Stimulated activated CD4-positive, alpha-beta T cell treated with anti-CD3 and anti-CD28 coated beads, Interleukin-2, amount 100 ng/mL, for 24 hours (primary cell): ENCODE measurements at regions not wholly inside any gene's neighbourhood (a gene's known extent, or its start where the extent isn't known, plus 50 kb on each side); places are given as distances from the start of the nearest gene placed in this dataset.

Source experiments
- DNase-seq, 2 donors: peaks; one replicate each; pipeline ENCODE4 v3.0.0-alpha.2; 2020

DNA sequence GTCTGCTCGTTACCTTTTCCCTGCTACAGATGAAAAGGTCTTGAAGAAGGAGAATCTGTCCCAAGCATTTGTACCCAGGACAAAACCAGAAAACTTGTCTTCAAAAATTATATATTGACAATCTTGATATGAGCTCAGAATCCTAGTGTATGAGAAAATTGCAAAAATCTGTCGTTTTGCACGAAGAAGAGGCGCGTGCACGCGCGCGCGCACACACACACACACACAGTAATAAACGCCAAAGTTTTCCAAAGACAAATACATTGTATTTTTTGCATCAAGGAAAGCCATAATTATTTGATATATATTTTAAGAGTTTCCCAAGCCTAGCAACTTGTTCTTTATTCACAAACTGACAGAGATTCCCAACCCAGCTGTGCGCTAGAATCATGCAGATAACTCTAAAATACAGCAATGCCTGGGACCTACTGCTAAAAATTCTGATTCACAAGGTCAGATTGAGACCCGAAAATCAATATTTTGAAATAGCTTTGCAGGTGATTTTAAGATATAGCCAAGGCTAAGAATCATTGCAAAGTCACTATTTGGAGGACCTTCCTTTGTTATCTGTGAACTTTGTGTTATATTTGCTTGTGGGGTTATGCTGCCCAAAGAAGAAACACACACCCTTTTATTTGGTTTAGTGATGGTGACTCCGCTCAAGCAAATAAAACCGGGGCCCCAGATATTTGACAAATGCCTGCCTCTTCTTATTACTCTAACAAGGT is 1287.7 kb upstream of the CDH6 start:
- DNase-seq, result no peak

DNA sequence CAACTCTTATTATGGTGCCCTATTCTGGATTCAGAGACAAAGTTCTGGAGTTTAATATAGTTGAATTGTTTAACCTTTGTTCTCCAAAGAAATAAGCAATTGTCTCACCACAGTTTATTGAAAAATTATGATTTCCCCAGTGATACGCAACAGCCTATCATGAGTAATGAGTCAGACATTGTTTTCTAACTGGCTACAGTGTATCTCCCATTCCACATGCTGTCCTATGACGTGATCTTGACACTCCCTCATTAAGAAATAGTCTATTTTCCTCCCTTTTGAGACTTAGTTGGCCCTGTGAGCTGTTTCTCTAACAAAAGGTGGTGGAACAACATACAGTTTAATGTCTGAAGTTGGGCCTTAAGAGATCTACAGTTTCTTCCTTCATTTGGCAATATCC is 1290.6 kb upstream of the CDH6 start:
- DNase-seq, result no peak

DNA sequence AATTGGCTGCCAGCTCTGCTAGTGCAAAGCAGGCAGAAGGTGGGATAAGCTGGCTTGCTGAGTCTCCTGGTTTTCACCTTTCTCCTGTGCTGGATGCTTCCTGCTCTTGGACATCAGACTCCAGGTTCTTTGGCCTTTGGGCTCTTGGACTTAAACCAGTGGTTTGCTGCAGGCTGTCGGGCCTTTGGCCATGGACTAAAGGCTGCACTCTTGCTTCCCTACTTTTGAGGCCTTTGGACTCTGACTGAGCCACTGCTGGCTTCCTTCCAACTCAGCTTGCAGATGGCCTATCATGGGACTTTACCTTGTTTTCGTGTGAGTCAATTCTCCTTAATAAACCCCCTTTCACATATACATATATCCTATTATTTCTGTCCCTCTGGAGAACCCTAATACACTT is 1293.9 kb upstream of the CDH6 start:
- no peak for DNase-seq

DNA sequence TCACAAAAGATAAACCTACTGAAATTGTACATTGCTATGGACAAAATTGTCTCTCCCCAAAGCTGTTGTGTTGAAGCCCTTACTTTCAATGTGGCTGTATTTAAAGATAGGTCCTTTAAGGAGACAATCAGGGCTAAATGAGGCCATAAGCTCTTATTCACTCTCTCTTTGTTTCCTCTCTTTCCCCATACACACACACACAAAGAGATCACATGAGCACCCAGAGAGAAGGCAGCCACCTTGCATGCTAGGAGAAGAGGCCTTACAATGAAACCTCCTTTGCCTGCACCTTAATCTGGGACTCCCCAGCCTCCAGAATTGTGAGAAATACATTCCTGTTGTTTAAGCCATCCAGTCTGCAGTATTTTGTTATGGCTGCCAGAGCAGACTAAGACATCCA is 1295.6 kb upstream of the CDH6 start:
- no peak for DNase-seq

DNA sequence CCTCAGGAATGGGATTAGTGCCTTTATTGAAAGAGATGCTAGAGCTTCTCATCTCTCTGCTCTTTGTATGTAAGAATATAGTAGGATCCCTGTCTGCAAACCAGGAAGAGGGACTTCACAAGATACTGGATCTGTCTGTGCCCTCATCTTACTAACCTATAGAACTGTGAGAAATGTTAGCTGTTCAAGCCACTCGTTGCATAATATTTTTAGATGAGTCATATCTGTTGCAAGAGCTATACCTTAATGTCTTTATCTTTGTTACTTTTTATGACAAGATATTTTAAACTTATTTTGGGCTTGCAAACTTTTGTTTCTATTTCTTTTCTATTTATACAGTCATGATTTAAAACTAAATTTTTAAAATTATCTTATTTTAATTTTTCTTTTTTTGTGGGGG is 1296.8 kb upstream of the CDH6 start:
- no peak for DNase-seq

DNA sequence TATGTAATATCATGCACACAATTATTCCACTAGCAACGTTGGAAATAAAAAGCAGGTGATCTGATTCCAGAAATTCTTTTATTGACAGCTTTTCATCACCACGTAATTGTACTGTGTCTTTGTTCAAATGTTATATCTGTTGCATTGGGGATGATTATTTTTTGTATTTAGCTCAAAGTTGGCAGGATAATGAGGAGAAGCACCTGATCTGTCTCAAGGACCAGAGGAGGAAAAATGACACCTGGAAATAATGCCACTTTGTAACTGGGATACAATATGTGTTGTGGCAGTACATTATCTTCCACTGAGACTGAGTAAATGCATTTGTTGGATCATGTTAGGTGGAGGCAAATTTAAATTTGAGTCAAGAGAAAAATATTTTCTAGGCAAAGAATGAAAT is 1298.8 kb upstream of the CDH6 start:
- DNase-seq, result no peak

DNA sequence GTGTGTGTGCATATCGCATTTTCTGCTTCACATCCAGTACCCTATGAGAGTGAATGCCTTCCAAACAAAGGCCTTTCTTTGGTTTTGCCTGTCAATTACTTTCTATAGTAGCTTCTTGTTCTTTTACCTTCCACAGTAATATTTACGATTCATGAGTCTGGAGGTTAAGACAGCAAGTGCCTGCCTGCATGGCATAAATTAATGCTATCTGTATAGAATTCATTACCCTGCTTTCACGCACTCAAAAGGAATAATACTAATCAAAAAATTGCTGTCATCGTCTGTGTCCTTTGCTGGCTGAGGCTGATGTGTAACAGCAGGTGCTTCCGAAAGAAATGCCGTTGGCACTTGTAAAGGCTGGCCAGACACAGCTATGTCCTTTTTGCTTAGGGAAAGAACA is 1304.4 kb upstream of the CDH6 start:
- DNase-seq, result no peak

DNA sequence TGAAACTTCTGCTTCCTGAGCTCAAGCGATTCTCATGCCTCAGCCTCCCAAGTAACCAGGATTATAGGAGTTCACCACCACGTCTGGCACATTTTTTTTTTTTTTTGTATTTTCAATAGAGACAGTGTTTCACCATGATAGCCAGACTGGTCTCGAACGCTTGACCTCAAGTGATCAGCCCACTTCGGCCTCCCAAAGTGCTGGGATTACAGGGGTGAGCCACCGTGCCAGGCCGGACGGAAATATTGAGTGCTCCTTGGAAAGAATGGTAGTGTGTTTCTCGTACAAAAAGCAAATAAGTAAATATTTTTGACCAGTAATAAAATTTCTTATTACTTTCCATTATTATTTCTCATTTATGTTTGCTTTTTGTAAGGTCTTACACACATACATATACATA is 1307.9 kb upstream of the CDH6 start:
- no peak for DNase-seq

DNA sequence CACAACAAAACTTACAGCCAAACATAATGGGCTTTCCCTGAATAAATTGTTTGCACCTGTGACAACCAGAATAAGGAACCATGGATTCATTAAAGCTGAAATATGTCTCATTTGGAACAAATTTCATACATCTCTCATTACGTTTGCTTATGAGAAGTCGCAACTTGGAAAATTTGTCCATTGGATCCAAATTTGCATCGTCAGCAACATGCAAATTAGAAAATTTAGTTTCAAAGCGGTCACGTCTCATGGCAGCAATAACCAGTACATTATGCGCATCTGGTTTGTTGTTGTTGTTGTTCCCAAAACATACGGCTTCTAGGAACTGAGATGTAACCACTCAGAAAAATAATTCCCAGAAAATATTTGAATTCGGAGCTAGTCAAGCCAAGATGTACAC is 1311.5 kb upstream of the CDH6 start:
- no peak for DNase-seq

DNA sequence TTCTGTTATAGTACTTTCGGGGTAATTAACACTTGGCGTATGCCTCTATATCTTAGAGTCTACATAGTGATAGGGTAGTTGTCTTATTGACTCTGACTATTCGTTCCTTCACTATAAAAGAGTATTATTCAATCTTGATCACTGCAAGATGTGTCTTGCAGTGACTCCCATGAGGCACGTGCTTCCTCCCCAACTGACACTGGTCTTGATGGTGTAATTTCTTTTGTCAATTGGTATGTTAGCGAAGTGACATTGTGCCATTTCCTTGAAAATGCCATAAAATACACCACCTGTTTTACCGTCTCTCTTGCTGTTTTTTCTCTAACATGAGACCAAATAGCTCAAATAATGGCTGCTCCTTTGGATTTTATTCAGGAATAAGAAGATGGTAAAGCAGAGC is 1314.1 kb upstream of the CDH6 start:
- DNase-seq, result no peak

DNA sequence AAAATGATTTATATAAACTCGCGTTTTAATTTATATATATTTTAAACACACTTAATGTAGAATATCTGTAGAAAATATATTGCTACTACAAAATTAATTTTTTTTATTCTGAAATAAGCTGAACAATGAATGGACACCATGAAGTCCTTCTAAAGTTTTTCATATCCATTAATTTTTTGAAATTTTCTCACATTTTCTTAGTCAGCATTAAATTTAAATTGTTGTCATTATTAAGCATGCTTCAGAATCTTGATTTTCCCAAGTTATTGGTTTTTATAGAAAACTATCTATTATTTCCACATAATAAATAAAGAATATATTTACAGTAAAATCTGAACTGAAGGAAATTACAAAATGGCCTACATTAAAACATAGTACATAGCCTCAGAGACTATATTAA is 1314.9 kb upstream of the CDH6 start:
- no peak for DNase-seq

DNA sequence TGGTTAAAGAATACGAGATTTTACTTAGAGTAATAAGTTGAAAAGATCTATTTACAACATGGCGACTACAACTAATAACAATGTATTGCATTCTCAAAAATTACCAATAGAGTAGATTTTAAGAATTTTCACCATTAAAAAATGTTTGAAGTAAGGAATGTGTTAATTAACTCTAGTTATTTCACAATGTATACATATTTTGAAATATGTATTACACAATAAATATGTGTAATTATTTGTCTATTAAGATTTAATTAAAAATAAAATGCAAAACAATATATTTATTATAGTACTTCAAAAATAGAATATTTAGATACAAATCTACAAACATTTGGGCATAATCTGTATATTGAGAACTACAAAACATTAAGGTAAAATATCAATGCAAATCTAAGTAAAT is 1326.3 kb upstream of the CDH6 start:
- DNase-seq, result no peak

DNA sequence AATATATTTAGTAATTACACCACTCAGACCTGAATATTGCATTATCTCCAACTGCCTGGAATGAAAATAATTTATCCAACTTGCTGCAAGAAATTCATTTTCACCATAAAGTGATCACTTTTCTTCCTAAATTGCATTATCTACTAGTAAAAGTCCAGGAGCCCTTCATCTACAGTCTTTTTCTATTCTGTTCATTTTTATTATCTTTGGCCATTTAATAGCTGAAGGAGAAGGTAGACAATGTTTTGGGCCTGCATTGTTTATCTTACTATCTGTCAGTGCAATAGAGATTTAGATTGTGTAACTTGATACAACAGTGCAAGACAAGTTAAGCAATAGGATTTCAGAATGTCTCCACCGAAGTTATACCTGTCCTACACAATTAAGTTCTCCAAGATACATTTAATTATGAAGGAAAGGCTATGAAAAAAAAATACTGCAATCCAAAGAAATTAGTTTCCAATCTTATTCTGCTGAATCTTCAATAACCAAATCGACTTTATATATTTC is 1339.7 kb upstream of the CDH6 start:
- DNase-seq, result no peak

DNA sequence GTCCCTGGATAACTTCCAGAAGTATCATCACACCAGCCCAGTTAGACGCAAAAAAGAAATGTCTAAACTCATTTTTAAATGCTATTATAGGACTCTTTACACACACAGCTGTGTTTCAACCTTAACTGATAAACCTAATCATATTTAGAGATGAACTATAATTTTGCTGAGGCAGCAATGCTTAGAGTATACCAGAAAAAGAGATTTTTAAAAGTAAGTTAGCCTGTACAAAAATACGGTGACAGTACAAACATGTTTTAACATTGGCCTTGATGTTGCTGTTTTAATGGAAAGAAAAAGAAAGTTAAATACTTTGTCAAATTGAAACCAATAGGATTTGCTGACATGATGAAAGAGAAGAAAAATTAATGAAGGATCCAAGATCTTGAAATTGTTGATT is 1341.2 kb upstream of the CDH6 start:
- DNase-seq, result no peak

DNA sequence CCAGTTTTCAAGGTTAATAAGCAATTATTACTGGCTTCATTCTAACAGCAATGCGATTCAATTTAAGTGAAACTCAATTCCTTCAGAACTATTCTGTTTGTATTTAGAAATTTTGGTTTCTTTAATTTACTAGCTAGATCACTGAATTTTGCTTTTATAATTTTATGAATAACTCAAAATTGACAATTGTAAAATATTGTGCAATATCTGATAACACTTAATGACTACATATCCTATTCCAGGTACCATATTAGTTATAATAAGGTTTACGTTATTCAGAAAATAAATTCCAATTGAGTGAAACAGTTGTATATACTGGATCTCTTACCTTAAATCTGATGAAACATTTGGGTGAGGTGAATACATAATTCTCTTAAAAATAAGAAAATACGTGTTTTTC is 1348.3 kb upstream of the CDH6 start:
- no peak for DNase-seq

DNA sequence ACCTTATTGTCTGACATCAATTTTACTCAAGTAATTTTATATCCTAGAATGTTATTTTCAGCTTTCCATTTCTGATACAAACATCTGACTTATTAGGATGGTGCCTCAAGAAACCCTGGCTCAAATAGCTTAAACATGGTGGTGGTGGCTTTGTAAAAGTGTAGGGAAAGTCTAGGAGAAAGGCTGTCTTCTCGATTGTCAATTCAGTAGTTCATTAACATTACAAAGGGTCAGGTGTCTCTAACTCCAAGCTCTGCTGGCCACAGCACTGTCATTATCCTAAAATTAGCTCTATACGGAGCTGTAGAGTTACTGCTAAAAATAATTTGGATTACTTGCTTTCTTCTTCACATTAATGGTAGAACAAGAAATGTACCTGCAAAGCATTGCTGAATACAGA is 1360.1 kb upstream of the CDH6 start:
- no peak for DNase-seq

DNA sequence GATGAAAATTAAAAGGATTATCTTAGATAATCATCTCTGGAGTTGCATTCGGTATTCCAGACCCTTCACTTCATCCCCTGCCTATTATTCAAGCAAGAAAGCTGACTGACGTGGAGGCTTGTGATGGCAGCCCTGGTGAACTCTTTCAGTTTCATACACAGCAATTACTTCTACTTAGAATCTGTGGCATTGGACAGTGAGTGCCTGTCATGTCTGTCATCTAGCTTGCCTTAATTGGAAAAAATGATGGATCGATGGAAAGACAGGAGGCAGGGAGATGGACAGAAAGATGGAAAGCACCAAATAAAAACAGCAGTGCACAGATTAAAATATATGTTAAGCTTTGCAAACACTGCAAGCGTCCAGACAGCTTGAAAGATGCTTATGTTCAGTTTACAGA is 1371.0 kb upstream of the CDH6 start:
- DNase-seq, result no peak

DNA sequence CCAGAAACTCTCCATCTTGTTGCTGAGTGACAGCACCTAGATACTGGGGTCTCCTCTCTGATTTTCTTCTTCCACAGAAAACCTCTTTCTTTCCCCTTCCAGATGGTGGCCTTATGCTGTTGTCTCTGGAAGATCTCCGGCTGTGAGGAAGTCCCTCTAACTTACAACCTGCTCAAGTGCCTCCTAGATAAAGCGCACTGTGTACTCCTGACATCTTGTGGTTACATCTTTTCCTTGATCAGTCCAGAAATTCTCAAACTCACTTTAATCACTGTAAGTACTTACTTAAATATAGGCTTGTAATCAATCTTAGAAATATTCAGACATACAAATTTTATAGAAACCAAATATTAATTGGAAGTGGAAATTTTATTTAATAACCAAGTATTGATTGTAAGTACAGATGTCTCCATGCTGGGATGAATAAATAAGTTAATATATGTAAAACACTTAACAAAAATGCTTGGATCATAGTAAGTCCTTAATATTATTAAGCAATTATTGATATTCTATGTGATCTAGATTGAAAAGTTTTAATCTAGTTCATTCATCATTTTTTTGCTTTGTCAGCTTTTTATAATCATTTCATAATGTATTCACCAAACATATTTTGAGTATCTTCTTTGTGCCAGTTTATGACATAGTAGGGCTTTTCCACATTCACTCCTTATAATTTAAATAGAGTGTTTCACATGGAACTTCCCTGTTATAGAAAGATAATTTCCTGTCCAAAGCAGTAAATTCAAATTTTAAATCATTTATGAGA is 1381.4 kb upstream of the CDH6 start:
- DNase-seq, result no peak

DNA sequence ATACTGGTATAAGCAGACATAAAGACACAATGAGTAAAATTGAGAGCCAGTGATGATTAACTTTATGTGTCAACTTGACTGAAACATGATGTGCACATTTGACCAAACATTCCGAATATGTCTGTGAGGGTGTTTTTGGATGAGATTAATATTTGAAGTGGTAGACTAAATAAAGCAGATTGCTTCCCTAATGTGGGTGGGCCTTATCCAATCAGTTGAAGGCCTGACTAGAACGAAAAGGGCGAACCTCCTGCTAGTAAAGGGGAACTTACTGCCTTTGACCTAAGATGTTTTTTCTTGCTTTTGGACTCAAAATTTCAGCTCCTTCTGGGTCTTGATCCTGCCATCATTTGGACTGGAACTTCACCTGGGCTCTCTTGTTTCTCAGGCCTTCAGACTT is 1387.7 kb upstream of the CDH6 start:
- no peak for DNase-seq

DNA sequence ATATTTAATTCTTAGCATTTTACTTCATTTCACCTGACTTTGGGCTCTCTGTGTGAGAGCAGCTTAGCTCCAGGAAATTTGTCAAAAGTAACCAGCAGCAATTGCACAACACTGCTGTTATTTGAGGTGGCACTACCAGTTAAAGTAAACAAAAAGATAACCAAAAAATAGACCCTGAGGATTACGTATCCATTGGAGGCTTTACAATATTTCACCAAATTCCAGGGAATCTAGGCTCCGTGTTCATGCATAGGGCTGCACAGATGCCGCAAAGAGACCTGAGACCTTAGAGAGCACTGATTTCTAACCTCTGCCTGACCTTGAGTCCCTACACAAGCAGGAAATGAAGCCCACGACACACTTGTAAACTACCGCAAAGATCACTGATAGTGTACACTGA is 1392.7 kb upstream of the CDH6 start:
- no peak for DNase-seq

DNA sequence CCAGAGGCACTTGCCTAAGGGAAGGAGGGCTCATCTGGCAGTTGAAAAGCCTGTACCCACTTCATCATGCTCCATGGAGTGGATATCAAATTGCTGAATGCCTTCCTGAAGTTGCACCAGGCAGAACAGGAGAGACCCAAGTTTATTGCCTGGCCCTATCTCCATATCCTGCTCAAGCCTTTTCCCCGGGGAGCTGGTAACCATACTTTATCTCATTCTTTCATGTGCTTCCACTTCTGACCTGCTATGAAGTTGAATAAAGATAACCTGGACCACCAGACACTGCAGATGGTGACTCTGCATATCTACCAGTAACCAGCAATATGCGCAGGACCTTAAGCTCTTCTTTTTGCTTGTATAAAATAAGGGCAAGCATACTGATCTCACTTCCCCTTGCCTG is 1397.5 kb upstream of the CDH6 start:
- DNase-seq, result no peak

DNA sequence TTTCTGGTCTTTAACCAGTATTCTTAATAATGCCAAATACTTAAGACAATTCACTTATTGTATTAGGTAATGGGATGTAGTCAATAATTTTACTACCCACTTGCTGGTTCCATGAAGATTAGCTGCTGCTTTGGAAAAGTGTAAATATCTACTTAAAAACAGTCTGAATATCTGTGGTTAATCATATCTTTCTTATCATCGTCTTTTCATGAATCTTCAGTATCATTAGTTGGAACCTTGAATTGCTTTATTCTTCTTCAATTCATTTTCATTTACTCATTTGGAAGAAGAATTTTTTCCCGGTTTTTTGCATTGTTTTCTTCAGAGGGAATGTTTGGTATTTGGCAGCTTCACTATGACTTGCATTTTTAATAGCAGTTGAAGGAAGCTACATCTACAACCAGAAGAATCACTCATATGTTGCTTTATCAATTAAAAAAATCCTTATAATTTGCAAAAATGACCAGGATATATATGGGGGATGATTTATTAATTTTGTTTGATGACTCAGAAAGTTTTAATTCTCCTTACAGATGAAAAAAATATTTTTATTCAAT is 1398.3 kb upstream of the CDH6 start:
- DNase-seq, result no peak

DNA sequence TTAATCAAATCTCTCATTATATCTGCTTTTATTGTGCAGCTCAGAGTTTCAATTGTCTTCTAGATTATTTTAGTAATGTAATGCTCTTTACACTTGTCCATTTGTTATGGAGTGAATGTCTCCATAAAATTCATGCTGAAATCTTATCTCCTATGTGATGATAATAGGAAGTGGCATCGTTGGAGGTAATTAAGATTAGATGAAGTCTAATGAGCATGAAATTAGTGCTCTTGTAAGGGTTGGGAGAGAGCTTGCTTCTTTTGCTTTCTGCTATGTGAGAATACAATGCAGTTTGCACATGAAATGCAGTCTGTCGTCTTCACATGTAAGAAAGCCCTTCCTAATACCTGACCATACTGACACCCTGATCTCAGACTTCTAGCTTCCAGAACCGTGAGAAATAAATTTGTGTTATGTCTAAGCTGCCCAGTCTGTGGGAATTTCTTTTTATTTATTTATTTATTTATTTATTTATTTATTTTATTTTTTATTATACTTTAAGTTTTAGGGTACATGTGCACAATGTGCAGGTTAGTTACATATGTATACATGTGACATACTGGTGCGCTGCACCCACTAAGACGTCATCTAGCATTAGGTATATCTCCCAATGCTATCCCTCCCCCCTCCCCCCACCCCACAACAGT is 1399.2 kb upstream of the CDH6 start:
- no peak for DNase-seq

DNA sequence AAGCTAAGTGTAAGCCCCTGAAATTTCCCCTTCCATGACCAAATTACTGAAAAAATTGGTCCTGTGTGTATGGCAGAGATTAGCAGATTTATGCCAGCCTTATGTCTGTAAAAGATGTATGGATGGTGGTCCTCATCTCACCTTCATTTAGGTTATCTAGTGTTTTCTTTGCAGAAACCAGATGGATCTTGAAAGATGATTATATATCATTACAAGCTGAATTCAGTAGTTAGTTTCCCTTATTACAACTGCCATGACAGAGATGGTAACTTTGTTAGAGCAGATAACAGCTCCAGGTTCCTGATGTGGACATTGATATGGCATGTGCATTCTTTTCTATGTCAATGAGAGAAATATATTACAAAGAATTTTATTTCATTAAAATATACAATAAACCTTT is 1403.2 kb upstream of the CDH6 start:
- no peak for DNase-seq
